HEK293 (cell line): ENCODE measurements at regions not wholly inside any gene's neighbourhood (a gene's known extent, or its start where the extent isn't known, plus 50 kb on each side); places are given as distances from the start of the nearest gene placed in this dataset.

Experiments used
- CTCF ChIA-PET: fragments of 350-600 bp; formaldehyde crosslinking; extraction: SDS; loops from one replicate; lab custom pipeline; 2021; ENCODE audit warnings: antibody characterized with exemption; lab: Yijun Ruan, JAX
- POLR2A ChIA-PET: fragments of 300-600 bp; formaldehyde crosslinking; extraction: SDS; loops from one replicate; lab custom pipeline; 2020; ENCODE audit warnings: antibody characterized with exemption, inconsistent platforms; lab: Yijun Ruan, JAX
- H3K27ac ChIP-seq: fragments of 200-500 bp; sonication (Bioruptor generic); 2 replicates; pipeline ENCODE4 v1.5.1; 2014; ENCODE audit warnings: low read depth, low read length, control low read depth, inconsistent platforms; ENCODE audit errors: extremely low read depth
- H3K36me3 ChIP-seq, 2 experiments: fragments of 200-500 bp in 1 of 2; sonication (Bioruptor generic) in 1 of 2; 1 replicate in 1 of 2; 2 replicates in 1 of 2; pipeline ENCODE4 v1.5.1; 2014 to 2017; ENCODE audit warnings: inconsistent platforms in 2 of 2, low read length in 2 of 2; ENCODE audit not compliant: control insufficient read depth in 2 of 2, insufficient read depth in 1 of 2
- H3K4me1 ChIP-seq: fragments of 200-500 bp; sonication (Bioruptor generic); 2 replicates; pipeline ENCODE4 v1.5.1; 2014; ENCODE audit warnings: mild to moderate bottlenecking, low read length, inconsistent platforms; ENCODE audit not compliant: control insufficient read depth, insufficient read depth
- H3K4me3 ChIP-seq: 2 replicates; pipeline ENCODE4 v1.5.1; 2011; ENCODE audit warnings: low read depth, mild to moderate bottlenecking, control low read depth, low read length, moderate library complexity
- H3K9me3 ChIP-seq: fragments of 200-500 bp; sonication (Bioruptor generic); 2 replicates; pipeline ENCODE4 v1.5.1; 2014; ENCODE audit warnings: low read depth, low read length, inconsistent platforms; ENCODE audit not compliant: control insufficient read depth, insufficient read depth
- HOXD13 ChIP-seq: sonication (generic); formaldehyde crosslinking; IDR thresholded peaks from 2 replicates; pipeline ENCODE4 v1.8.0; 2022; ENCODE audit warnings: missing genetic modification reagents, borderline replicate concordance
- KLF10 ChIP-seq: fragments of 450-650 bp; IDR thresholded peaks from 2 replicates; pipeline ENCODE4 v1.5.1; 2018; ENCODE audit warnings: missing biosample characterization, mild to moderate bottlenecking, missing genetic modification characterization
- KLF9 ChIP-seq: fragments of 450-650 bp; formaldehyde crosslinking; IDR thresholded peaks from 2 replicates; pipeline ENCODE4 v1.5.1; 2016; ENCODE audit warnings: missing biosample characterization, missing genetic modification characterization, low read depth
- RBAK ChIP-seq: fragments of 450-650 bp; formaldehyde crosslinking; IDR thresholded peaks from 2 replicates; pipeline ENCODE4 v1.5.1; 2016; ENCODE audit warnings: missing biosample characterization, missing genetic modification characterization
- SCRT2 ChIP-seq: fragments of 450-650 bp; formaldehyde crosslinking; IDR thresholded peaks from 2 replicates; pipeline ENCODE4 v1.5.1; 2016; ENCODE audit warnings: missing biosample characterization, missing genetic modification characterization
- SP7 ChIP-seq: fragments of 450-650 bp; formaldehyde crosslinking; IDR thresholded peaks from 2 replicates; pipeline ENCODE4 v1.5.1; 2016; ENCODE audit warnings: missing biosample characterization, missing genetic modification characterization
- ZNF121 ChIP-seq: fragments of 450-650 bp; formaldehyde crosslinking; IDR thresholded peaks from 2 replicates; pipeline ENCODE4 v1.5.1; 2016; ENCODE audit warnings: missing biosample characterization, missing genetic modification characterization
- ZNF133 ChIP-seq: fragments of 450-650 bp; formaldehyde crosslinking; IDR thresholded peaks from 2 replicates; pipeline ENCODE4 v1.5.1; 2016; ENCODE audit warnings: missing biosample characterization, missing genetic modification characterization
- ZNF146 ChIP-seq: fragments of 450-650 bp; formaldehyde crosslinking; IDR thresholded peaks from 2 replicates; pipeline ENCODE4 v1.5.1; 2016; ENCODE audit warnings: missing biosample characterization, missing genetic modification characterization
- ZNF19 ChIP-seq: fragments of 450-650 bp; formaldehyde crosslinking; IDR thresholded peaks from 2 replicates; pipeline ENCODE4; 2016; ENCODE audit warnings: missing biosample characterization, missing genetic modification characterization, low read depth
- ZNF2 ChIP-seq: fragments of 450-650 bp; formaldehyde crosslinking; IDR thresholded peaks from 2 replicates; pipeline ENCODE4 v1.5.1; 2016; ENCODE audit warnings: missing biosample characterization, missing genetic modification characterization
- ZNF274 ChIP-seq, 2 experiments: fragments of 200-500 bp in 1 of 2; fragments of 450-650 bp in 1 of 2; sonication (Bioruptor generic) in 1 of 2; formaldehyde crosslinking in 1 of 2; IDR thresholded peaks; 2 replicates each; pipeline versions ENCODE4 v1.5.1 to v1.6.1; 2014 to 2016; ENCODE audit warnings: borderline replicate concordance in 1 of 2, inconsistent platforms in 1 of 2, low read length in 1 of 2, missing biosample characterization in 1 of 2, missing genetic modification characterization in 1 of 2
- ZNF302 ChIP-seq: fragments of 450-650 bp; formaldehyde crosslinking; IDR thresholded peaks from 2 replicates; pipeline ENCODE4 v1.5.1; 2016; ENCODE audit warnings: missing biosample characterization, missing genetic modification characterization, low read depth
- ZNF311 ChIP-seq: fragments of 450-650 bp; formaldehyde crosslinking; IDR thresholded peaks from 2 replicates; pipeline ENCODE4 v1.5.1; 2017; ENCODE audit warnings: missing biosample characterization, missing genetic modification characterization, borderline replicate concordance
- ZNF473 ChIP-seq: fragments of 450-650 bp; formaldehyde crosslinking; IDR thresholded peaks from 2 replicates; pipeline ENCODE4 v1.5.1; 2017; ENCODE audit warnings: missing biosample characterization, missing genetic modification characterization
- ZNF521 ChIP-seq: fragments of 450-650 bp; formaldehyde crosslinking; IDR thresholded peaks from 2 replicates; pipeline ENCODE4 v1.5.1; 2017; ENCODE audit warnings: missing biosample characterization, mild to moderate bottlenecking, missing genetic modification characterization
- ZNF561 ChIP-seq: fragments of 450-650 bp; IDR thresholded peaks from 2 replicates; pipeline ENCODE4 v1.5.1; 2018; ENCODE audit warnings: missing biosample characterization, missing genetic modification characterization, borderline replicate concordance
- ZNF843 ChIP-seq: fragments of 450-650 bp; formaldehyde crosslinking; IDR thresholded peaks from 2 replicates; pipeline ENCODE4 v1.5.1; 2016; ENCODE audit warnings: missing biosample characterization, missing genetic modification characterization
- ZSCAN23 ChIP-seq: fragments of 450-650 bp; formaldehyde crosslinking; IDR thresholded peaks from 2 replicates; pipeline ENCODE4 v1.5.1; 2016; ENCODE audit warnings: missing biosample characterization, missing genetic modification characterization
- ZSCAN30 ChIP-seq: fragments of 450-650 bp; IDR thresholded peaks from 2 replicates; pipeline ENCODE4 v1.5.1; 2018; ENCODE audit warnings: missing biosample characterization, mild to moderate bottlenecking, missing genetic modification characterization, moderate library complexity
- TF ChIP-seq, protein P1 (sequence below): fragments of 450-650 bp; formaldehyde crosslinking; IDR thresholded peaks from 2 replicates; pipeline ENCODE4 v1.5.1; 2016; ENCODE audit warnings: missing biosample characterization, missing genetic modification characterization, borderline replicate concordance
- TF ChIP-seq, protein P2 (sequence below): fragments of 450-650 bp; formaldehyde crosslinking; IDR thresholded peaks from 2 replicates; pipeline ENCODE4 v1.5.1; 2017; ENCODE audit warnings: missing biosample characterization, mild to moderate bottlenecking, missing genetic modification characterization, moderate library complexity

DNA sequence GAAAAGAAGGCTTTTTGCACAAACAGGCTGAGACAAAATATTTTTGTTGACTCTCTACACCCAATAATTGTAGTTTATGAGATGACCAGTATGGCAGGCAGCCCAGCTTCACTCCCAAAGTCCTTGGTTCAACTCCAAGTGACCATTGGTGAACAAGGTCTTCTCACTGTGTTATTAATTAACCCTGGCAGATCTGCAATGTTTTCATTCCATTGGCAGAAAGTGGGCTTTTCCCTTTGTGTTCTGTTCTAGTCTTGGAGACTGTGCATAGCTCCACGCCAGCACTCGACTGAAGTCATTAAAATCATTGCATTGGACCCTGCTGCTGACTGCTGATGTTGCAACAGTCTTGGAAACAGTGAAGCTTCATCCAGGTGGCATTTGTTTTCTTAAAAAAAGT is 277.3 kb upstream of the HAND2 start:
- ChIA-PET POLR2A (no interaction called here), CTCF (no interaction called here)
- Histone ChIP-seq H3K4me3 (no peak overlapping the region), H3K36me3 (no peaks in the 10 kb centered on the region), H3K9me3 (no peaks in the 10 kb centered on the region), H3K27ac (no peak overlapping the region), H3K4me1 (no peaks in the 10 kb centered on the region)
- TF ChIP-seq ZNF473 (no peak), ZNF561 (tag by site-specific recombination) (no peak), SCRT2 (tag by site-specific recombination) (no peak), RBAK (tag by site-specific recombination) (no peak), ZNF311 (tag by site-specific recombination) (no peak), ZNF19 (tag by site-specific recombination) (no peak), SP7 (tag by site-specific recombination) (no peak)

DNA sequence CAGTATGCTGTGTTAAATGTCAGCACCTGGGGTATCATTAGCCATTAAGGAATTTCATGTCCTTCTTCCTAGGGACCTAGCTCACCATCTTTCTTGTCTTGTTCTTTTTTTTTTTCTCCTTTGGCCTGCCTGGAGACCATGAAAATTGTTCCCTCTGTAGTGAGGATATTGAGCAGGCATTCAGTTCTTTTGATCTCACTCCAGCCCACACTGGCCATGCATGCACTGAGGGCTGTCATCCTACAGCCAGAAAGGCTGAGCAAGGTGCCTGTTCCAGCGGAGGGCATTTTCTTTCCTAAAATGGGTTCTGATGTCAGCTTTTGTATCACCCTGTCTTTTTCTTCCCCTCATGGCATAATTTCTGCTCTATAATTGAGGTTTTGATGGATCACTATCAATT is 275.9 kb upstream of the HAND2 start:
- CTCF ChIA-PET = no interaction called here
- no peak overlapping the region for H3K27ac ChIP-seq
- TF ChIP-seq ZNF843 (tag by site-specific recombination) = no peak
- no peak for TF ChIP-seq KLF9 (tag by site-specific recombination)
- no peak for TF ChIP-seq ZNF473
- TF ChIP-seq ZNF2 (tag by site-specific recombination) = no peak
- TF ChIP-seq, protein P1, sequence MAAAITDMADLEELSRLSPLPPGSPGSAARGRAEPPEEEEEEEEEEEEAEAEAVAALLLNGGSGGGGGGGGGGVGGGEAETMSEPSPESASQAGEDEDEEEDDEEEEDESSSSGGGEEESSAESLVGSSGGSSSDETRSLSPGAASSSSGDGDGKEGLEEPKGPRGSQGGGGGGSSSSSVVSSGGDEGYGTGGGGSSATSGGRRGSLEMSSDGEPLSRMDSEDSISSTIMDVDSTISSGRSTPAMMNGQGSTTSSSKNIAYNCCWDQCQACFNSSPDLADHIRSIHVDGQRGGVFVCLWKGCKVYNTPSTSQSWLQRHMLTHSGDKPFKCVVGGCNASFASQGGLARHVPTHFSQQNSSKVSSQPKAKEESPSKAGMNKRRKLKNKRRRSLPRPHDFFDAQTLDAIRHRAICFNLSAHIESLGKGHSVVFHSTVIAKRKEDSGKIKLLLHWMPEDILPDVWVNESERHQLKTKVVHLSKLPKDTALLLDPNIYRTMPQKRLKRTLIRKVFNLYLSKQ (tag by site-specific recombination) = no peak
- TF ChIP-seq ZNF146 (tag by site-specific recombination) = no peak
- no peak for TF ChIP-seq ZNF121
- TF ChIP-seq, protein P2, sequence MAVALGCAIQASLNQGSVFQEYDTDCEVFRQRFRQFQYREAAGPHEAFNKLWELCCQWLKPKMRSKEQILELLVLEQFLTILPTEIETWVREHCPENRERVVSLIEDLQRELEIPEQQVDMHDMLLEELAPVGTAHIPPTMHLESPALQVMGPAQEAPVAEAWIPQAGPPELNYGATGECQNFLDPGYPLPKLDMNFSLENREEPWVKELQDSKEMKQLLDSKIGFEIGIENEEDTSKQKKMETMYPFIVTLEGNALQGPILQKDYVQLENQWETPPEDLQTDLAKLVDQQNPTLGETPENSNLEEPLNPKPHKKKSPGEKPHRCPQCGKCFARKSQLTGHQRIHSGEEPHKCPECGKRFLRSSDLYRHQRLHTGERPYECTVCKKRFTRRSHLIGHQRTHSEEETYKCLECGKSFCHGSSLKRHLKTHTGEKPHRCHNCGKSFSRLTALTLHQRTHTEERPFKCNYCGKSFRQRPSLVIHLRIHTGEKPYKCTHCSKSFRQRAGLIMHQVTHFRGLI (tag by site-specific recombination) = no peak
- no peak for TF ChIP-seq HOXD13 (CRISPR knock-in tag)
- TF ChIP-seq ZNF274 (IDR thresholded peaks at IDR 0.05; ENCODE audit: low read length) = no peak
- no peak for TF ChIP-seq ZNF274 (tag by site-specific recombination; IDR thresholded peaks at IDR 0.05; ENCODE audit: borderline replicate concordance)
- no peak for TF ChIP-seq ZSCAN23 (tag by site-specific recombination)
- no peak overlapping the region for H3K4me3 ChIP-seq
- H3K36me3 ChIP-seq = no peaks in the 10 kb centered on the region
- H3K4me1 ChIP-seq = no peaks in the 10 kb centered on the region
- POLR2A ChIA-PET = no interaction called here
- no peaks in the 10 kb centered on the region for H3K9me3 ChIP-seq

- Histone ChIP-seq H3K36me3 (no peaks in the 10 kb centered on the region), H3K27ac (no peak overlapping the region), H3K9me3 (no peaks in the 10 kb centered on the region), H3K4me1 (no peaks in the 10 kb centered on the region), H3K4me3 (no peak overlapping the region)
- CTCF ChIA-PET = no interaction called here
- no peak for TF ChIP-seq ZNF302 (tag by site-specific recombination)
- TF ChIP-seq KLF10 (tag by site-specific recombination) = no peak
- no peak for TF ChIP-seq ZNF133 (tag by site-specific recombination)
- TF ChIP-seq ZSCAN30 (tag by site-specific recombination) = no peak
- no peak for TF ChIP-seq ZNF521 (tag by site-specific recombination)
- POLR2A ChIA-PET = no interaction called here
These were observed 272.6 kb upstream of the HAND2 start for GRCh38 chr4:173802662-173803022.
